NCI-H2196 treated with DMSO at 0.1 percent for 48 hours (cell line): ENCODE measurements at regions not wholly inside any gene's neighbourhood (a gene's known extent, or its start where the extent isn't known, plus 50 kb on each side); places are given as distances from the start of the nearest gene placed in this dataset.

Experiments
- DNase-seq: peaks from one replicate; lab custom pipeline; 2025; ENCODE audit not compliant: unreplicated experiment; lab: John Stamatoyannopoulos, UW

DNA sequence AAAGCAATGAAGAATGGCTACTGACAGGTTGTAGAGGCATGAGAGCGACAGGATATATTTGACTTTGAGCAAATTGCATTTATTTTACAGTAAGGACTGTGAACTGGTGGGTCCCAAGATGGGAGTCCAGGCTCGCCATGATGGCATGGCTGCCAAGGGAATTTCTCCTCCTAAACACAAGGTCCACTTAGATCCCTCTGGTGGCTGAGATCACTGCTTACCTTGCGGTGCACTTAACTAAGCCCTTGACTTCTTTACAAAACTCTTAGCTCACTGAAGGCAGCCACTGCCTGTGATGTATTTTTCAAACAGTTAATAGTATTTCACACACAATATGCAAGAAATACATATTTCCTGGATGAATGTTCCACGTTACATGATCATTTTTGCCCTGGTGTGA is 50.3 kb upstream of the SORBS2 start:
- no peak for DNase-seq

- no peak for DNase-seq
These were observed 52.0 kb upstream of the SORBS2 start for GRCh38 chr4:185863946-185864345.

- peak; percentile 20 for DNase-seq
These were observed 53.9 kb upstream of the SORBS2 start for GRCh38 chr4:185865901-185866328.

- DNase-seq: no peak
These were observed 55.8 kb upstream of the SORBS2 start for GRCh38 chr4:185867770-185868169.

DNA sequence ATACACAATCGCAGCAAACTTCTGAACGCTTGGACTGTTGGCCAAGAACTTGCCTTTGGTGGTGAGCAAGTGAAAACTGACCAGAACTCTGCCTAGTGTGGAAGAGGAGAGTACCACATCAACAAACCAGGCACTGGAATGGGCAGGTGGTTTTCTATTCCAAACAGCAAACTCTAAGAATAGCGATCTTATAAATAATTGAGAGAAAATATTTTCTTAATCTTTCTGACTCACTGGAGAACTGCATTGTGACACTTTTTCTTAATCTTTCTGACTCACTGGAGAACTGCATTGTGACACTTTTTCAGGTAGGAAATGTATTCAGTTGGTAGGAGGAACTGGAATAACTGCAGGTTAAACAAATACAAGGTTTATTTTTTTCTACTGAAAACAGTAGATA is 57.0 kb upstream of the SORBS2 start:
- DNase-seq: no peak

GRCh38 chr4:185869427-185869826 is 57.4 kb upstream of the SORBS2 start:
- no peak for DNase-seq

- no peak for DNase-seq
These were observed 58.4 kb upstream of the SORBS2 start for GRCh38 chr4:185870366-185870765.

- DNase-seq: no peak
These were observed 60.9 kb upstream of the SORBS2 start for GRCh38 chr4:185872747-185873380.

DNA sequence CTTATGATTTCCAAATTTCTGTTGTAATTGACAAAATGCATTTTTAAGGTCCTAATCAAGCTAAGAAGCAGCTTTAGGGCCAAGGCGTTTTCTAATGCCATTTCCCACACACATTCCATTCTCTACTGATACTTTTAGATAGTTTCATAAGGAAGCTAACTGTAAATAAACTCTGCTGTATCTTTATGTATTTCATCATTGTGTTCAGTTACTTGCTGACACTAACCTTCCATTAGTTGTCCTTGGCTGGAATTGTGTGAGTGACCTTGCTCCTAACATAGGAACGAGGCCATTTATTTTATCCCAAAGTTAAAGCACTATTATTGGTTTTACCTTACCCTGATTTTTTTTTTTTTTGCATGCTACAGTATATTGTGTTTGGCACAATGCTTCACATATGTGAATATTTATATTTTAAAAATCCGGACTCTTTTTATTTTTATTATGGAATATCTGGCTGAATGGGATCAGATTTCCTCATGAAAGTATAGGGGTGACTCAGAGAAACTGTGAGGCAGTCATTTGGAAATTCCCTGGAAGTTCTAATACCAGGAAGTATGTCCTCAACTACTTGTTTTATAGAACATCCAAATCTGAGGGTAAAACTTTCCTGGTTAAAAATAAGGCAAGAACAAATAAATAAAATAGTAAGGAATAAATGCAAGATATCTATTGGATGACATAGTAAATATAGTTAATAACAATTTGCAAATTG is 62.7 kb upstream of the SORBS2 start:
- DNase-seq: no peak

GRCh38 chr4:185875316-185875907 is 63.4 kb upstream of the SORBS2 start:
- DNase-seq: no peak

GRCh38 chr4:185878633-185879032 is 66.6 kb upstream of the SORBS2 start:
- DNase-seq: no peak

DNA sequence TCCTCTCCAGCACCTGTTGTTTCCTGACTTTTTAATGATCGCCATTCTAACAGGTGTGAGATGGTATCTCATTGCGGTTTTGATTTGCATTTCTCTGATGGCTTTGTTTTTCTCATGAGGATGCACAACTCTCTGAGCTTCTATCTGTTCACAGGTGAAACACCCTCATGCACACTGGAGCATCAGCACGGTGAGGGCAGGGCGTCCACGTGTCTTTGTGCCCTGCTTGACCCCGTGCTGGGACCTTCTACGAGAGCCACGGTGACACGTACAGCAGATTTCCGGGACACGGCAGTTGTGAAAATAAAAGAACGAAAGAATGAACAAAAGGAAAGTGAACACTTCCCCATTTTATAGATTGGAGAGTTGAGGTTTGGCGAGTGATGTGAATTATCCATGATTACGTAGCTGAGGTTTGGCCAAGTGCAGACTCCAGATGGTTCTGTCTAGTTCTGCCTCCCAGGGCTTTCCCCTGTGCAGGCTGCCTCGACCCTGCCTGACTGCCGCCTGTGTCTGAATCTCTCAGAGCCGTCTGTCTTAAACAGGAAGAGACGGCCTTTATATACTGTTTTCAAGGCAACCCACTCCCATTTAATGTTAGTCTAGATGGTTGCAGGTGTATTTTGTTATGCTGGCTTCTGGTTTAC is 67.8 kb upstream of the SORBS2 start:
- no peak for DNase-seq

DNA sequence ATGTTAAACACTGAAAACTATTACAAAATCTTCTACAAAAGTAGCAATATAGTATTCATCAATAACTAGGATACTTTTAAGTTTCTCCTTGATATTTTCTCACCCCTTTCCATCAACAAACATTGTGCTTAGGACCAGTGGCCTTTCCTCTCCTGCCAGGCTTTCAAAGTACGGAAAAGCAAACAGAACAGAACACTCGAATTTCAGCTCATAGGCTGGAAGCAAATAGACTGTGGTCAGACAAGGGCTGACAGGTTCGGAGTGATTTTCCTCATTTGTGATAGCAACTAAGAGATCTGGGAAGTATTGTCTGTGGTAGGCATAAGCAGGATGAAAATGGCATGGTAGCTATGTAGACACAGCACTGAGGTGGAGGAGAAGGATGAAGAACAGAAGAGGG is 68.6 kb upstream of the SORBS2 start:
- peak; percentile 13 for DNase-seq

DNA sequence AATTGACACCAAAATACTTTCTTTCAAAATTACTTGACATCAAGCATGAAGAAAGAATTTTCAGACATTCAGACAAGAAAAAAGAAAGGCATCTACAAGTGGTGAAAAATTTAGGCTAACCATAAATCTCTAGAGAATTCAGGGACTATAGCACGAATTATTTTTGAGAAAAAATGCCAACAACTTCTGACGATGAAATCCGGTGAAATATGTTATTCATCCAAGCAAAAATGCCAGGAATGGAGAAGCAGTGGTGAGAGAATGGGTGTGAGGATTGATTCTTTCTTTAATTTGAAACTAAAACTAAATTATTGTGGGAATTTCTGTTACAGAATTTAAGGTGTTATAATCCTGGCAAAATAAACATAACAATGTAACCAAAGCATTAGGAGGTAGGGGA is 69.4 kb upstream of the SORBS2 start:
- DNase-seq: no peak

DNA sequence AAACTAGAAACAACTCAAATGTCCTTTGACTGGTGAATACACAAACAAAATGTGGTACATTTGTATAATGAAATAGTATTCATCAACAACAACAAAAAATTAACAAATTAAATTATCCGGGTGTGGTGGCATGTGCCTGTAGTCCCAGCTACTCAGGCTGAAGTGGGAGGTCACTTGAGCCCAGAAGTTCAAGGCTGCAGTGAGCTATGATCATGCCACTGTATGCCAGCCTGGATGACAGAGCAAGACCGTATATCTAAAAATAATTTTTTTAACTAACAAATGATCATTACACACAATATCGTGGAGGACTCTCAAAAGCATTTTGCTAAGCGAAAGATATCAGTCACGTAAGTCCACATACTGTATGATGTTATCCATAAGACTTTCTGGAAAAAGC is 71.6 kb upstream of the SORBS2 start:
- no peak for DNase-seq

GRCh38 chr4:185885075-185885474 is 73.1 kb upstream of the SORBS2 start:
- DNase-seq: no peak

- no peak for DNase-seq
These were observed 73.6 kb upstream of the SORBS2 start for GRCh38 chr4:185885604-185886003.

- no peak for DNase-seq
These were observed 75.0 kb upstream of the SORBS2 start for GRCh38 chr4:185886832-185887524.

DNA sequence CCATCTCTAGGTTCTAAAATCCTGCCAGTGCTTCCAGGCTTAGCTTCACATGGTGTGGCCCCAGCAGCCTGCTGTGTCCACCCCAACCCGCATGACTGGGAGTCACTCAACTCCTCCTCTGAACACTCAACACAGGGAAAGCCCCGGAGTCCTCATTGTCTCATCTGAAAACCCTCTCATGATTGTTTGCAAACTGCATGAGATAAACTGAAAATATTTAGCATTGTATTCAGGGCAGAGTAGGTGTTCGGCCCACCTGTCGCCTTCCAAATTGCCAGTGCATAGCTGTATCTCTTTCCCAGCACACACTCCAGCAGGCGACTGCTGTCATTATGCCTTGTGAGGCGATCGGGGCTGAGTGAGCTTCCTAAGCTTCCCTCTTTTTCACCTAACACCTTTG is 76.7 kb upstream of the SORBS2 start:
- DNase-seq: no peak

DNA sequence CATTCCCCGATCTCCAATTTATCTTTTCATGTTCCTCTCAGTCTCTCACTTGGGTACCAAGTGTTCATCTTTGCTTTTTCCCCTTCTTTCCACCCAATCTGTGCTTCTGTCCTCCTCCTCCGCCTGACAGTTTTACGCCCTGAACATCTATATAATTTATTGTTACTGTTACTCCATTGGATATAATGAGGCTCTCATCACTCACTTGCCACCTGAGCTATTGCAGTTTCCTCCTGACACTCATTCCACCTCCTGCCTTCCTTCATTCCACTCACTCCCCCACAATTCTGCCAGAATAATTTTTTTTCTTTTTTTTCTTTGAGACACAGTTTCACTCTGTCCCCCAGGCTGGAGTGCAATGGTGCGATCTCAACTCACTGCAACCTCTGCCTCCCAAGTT is 77.6 kb upstream of the SORBS2 start:
- no peak for DNase-seq

GRCh38 chr4:185890196-185890595 is 78.2 kb upstream of the SORBS2 start:
- no peak for DNase-seq
